H1 (cell line): ENCODE measurements at regions not wholly inside any gene's neighbourhood (a gene's known extent, or its start where the extent isn't known, plus 50 kb on each side); places are given as distances from the start of the nearest gene placed in this dataset.

Experiments used
- EP300 ChIP-seq, 2 experiments: IDR thresholded peaks; 1 replicate in 1 of 2; 2 replicates in 1 of 2; pipeline ENCODE4 v1.6.1; 2011 to 2012; ENCODE audit warnings: low read depth in 2 of 2, low read length in 2 of 2, mild to moderate bottlenecking in 2 of 2, borderline replicate concordance in 1 of 2, inconsistent platforms in 1 of 2, moderate library complexity in 1 of 2
- GABPA ChIP-seq: IDR thresholded peaks from 2 replicates; pipeline ENCODE4 v1.6.1; 2011; ENCODE audit warnings: mild to moderate bottlenecking, low read length, moderate library complexity, borderline replicate concordance; ENCODE audit not compliant: insufficient read depth
- JUN ChIP-seq: IDR thresholded peaks from 2 replicates; pipeline ENCODE4 v1.6.1; 2011; ENCODE audit warnings: low read depth, mild to moderate bottlenecking, improper control_type of control experiment, low read length
- JUND ChIP-seq: IDR thresholded peaks from 2 replicates; pipeline ENCODE4 v1.6.1; 2011; ENCODE audit warnings: mild to moderate bottlenecking, improper control_type of control experiment, low read length
- POLR2A ChIP-seq, 2 experiments: IDR thresholded peaks; 1 replicate in 1 of 2; 2 replicates in 1 of 2; pipeline ENCODE4 v1.6.1; 2011; ENCODE audit warnings: low read depth in 2 of 2, low read length in 2 of 2, mild to moderate bottlenecking in 2 of 2; ENCODE audit errors: control extremely low read depth in 1 of 2
- POLR2AphosphoS5 ChIP-seq: IDR thresholded peaks from 2 replicates; pipeline ENCODE4 v1.6.1; 2011; ENCODE audit warnings: low read depth, low read length
- RAD21 ChIP-seq, 2 experiments: IDR thresholded peaks in 1 of 2; conservative IDR thresholded peaks in 1 of 2; 2 replicates each; pipeline ENCODE4 v1.6.1; 2011; ENCODE audit warnings: low read depth in 2 of 2, low read length in 2 of 2, improper control_type of control experiment in 1 of 2, inconsistent platforms in 1 of 2, mild to moderate bottlenecking in 1 of 2, moderate library complexity in 1 of 2
- ZNF274 ChIP-seq: IDR thresholded peaks from 2 replicates; pipeline ENCODE4 v1.7.0; 2012; ENCODE audit warnings: low read length, borderline replicate concordance; ENCODE audit errors: extremely low read depth
- TF ChIP-seq, protein P1 (sequence below), 3 experiments: IDR thresholded peaks; 1 replicate in 2 of 3; 2 replicates in 1 of 3; pipeline versions ENCODE4 v1.5.1 to v1.6.1; 2011; ENCODE audit warnings: low read length in 3 of 3, mild to moderate bottlenecking in 3 of 3, inconsistent platforms in 2 of 3, low read depth in 1 of 3, moderate library complexity in 1 of 3; ENCODE audit not compliant: insufficient read depth in 1 of 3; ENCODE audit errors: control extremely low read depth in 1 of 3

DNA sequence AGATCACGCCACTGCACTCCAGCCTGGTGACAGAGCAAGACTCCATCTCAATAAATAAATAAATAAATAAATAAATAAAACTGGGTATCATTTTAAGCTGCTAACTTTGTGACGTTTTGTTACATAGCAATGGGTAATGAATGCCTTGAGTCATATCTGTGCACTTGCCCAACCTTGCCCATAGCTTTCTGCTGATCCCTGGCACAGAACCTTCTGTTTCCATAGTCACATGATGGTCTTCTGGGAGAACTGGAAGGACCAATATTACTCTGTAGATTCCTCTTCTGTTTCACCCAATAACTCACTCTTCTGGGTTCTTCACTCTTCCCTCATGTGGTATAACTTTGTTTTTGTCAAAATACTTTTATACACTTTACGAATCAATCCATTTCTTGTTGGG lies 140.8 kb downstream of the SCARB1 start:
- TF ChIP-seq JUND (no peak), ZNF274 (no peak), GABPA (no peak), JUN (no peak), RAD21 (IDR thresholded peaks at IDR 0.05 in 1 of 2, conservative IDR thresholded peaks at IDR 0.05 in 1 of 2; ENCODE audit: low read depth in 2 of 2, low read length in 2 of 2) (no peak), EP300 (IDR thresholded peaks at IDR 0.05; ENCODE audit: borderline replicate concordance in 1 of 2, low read depth in 2 of 2, low read length in 2 of 2) (no peak), POLR2AphosphoS5 (no peak), POLR2A (IDR thresholded peaks at IDR 0.05; ENCODE audit: control extremely low read depth in 1 of 2, low read depth in 2 of 2, low read length in 2 of 2) (no peak)
- TF ChIP-seq, protein P1, sequence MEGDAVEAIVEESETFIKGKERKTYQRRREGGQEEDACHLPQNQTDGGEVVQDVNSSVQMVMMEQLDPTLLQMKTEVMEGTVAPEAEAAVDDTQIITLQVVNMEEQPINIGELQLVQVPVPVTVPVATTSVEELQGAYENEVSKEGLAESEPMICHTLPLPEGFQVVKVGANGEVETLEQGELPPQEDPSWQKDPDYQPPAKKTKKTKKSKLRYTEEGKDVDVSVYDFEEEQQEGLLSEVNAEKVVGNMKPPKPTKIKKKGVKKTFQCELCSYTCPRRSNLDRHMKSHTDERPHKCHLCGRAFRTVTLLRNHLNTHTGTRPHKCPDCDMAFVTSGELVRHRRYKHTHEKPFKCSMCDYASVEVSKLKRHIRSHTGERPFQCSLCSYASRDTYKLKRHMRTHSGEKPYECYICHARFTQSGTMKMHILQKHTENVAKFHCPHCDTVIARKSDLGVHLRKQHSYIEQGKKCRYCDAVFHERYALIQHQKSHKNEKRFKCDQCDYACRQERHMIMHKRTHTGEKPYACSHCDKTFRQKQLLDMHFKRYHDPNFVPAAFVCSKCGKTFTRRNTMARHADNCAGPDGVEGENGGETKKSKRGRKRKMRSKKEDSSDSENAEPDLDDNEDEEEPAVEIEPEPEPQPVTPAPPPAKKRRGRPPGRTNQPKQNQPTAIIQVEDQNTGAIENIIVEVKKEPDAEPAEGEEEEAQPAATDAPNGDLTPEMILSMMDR (IDR thresholded peaks at IDR 0.05; ENCODE audit: control extremely low read depth in 1 of 3, insufficient read depth in 1 of 3, low read depth in 1 of 3, low read length in 3 of 3): no peak
